ENCODE measurements at regions not wholly inside any gene's neighbourhood (a gene's known extent, or its start where the extent isn't known, plus 50 kb on each side); places are given as distances from the start of the nearest gene placed in this dataset.

DNA sequence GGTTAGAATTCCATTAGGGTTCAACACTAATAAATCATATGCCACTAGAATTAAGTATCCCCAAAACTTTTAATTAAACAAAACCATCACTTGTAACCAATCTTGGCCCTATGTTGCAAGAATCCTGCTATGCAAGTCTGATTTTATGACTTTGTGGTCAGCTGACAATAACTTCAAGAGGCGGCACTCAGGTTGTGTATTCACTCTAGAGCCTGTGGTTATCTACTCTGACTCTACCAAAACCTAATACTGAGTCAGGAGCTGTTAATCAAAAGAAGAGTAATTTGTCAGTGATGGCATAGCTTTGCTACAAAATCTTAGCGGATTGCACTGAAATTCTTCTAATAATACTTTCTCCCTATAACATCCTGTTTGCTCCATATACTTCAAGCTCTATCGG, 253.7 kb downstream of the AASDHPPT start:
- TF ChIP-seq CTCF (conservative IDR thresholded peaks at IDR 0.05) (no peak), ZFX (IDR thresholded peaks at IDR 0.05) (no peak)
